CD4-positive, alpha-beta T cell (primary cell): ENCODE measurements at regions not wholly inside any gene's neighbourhood (a gene's known extent, or its start where the extent isn't known, plus 50 kb on each side); places are given as distances from the start of the nearest gene placed in this dataset.

ENCODE experiments used
- ATAC-seq: fragments of 200-7000 bp; cut with Tn5 transposase; one replicate; pipeline ENCODE4 v1.10.0; 2022; ENCODE audit warnings: mild to moderate bottlenecking; ENCODE audit not compliant: poor library complexity
- CTCF ChIA-PET: fragments of 350-600 bp; sonication (Branson Sonifier 250); formaldehyde crosslinking; loops from one replicate; lab custom pipeline; 2021; ENCODE audit warnings: antibody characterized with exemption, inconsistent platforms; lab: Charles Lee
- POLR2A ChIA-PET: fragments of 350-600 bp; sonication (Branson Sonifier 250); formaldehyde crosslinking; loops from one replicate; lab custom pipeline; 2021; ENCODE audit warnings: antibody characterized with exemption, inconsistent platforms; lab: Charles Lee
- DNase-seq, 14 experiments: peaks; one replicate each; pipeline ENCODE4 v3.0.0-alpha.2; 2013 to 2020; ENCODE audit warnings: mixed read lengths in 2 of 14
- H3K27ac ChIP-seq, 2 donors: one replicate each; pipeline versions ENCODE4 v1.5.1 to v1.7.0; 2013; ENCODE audit warnings: low read length in 2 of 2, low read depth in 1 of 2, mild to moderate bottlenecking in 1 of 2
- H3K27me3 ChIP-seq, 2 experiments: 1 replicate in 1 of 2; 2 replicates in 1 of 2; pipeline versions ENCODE4 v1.6.1 to v1.7.0; 2013; ENCODE audit warnings: low read length in 2 of 2, control low read depth in 1 of 2, mild to moderate bottlenecking in 1 of 2, moderate library complexity in 1 of 2; ENCODE audit not compliant: insufficient read depth in 2 of 2, control insufficient read depth in 1 of 2
- H3K36me3 ChIP-seq: one replicate; pipeline ENCODE4 v1.6.1; 2013; ENCODE audit warnings: low read length, control low read depth; ENCODE audit not compliant: insufficient read depth
- H3K4me1 ChIP-seq: one replicate; pipeline ENCODE4 v1.6.1; 2013; ENCODE audit warnings: low read length, control low read depth; ENCODE audit not compliant: insufficient read depth
- H3K4me3 ChIP-seq: one replicate; pipeline ENCODE4 v1.5.1; 2013; ENCODE audit warnings: mild to moderate bottlenecking, low read length, moderate library complexity
- H3K9me3 ChIP-seq, 2 experiments: 1 replicate in 1 of 2; 2 replicates in 1 of 2; pipeline versions ENCODE4 v1.6.1 to v1.7.0; 2013; ENCODE audit warnings: low read length in 2 of 2, mild to moderate bottlenecking in 2 of 2, control low read depth in 1 of 2, moderate library complexity in 1 of 2; ENCODE audit not compliant: control insufficient read depth in 1 of 2, insufficient read depth in 1 of 2
- H3K27ac Mint-ChIP-seq: one replicate; pipeline ENCODE4 v1.8.0; 2020; ENCODE audit warnings: mixed read lengths
- H3K27me3 Mint-ChIP-seq: one replicate; pipeline ENCODE4 v1.8.0; 2021; ENCODE audit warnings: mixed read lengths
- H3K36me3 Mint-ChIP-seq: one replicate; pipeline ENCODE4 v1.8.0; 2021; ENCODE audit warnings: low read depth, mixed read lengths
- H3K4me1 Mint-ChIP-seq: one replicate; pipeline ENCODE4 v1.8.0; 2021; ENCODE audit warnings: low read depth, mixed read lengths
- H3K4me3 Mint-ChIP-seq: one replicate; pipeline ENCODE4 v1.8.0; 2020; ENCODE audit warnings: mild to moderate bottlenecking, mixed read lengths
- H3K9me3 Mint-ChIP-seq: one replicate; pipeline ENCODE4 v1.8.0; 2020; ENCODE audit warnings: mixed read lengths
- CTCF ChIP-seq: fragments of 200-600 bp; IDR thresholded peaks from one replicate; pipeline ENCODE4 v1.8.0; 2022; ENCODE audit warnings: antibody characterized with exemption, mild to moderate bottlenecking
- intact Hi-C, 2 experiments: fragments of 100-400 bp; cut with DNase I in 1 of 2; cut with micrococcal nuclease in 1 of 2; formaldehyde crosslinking; loops; one replicate each; pipeline versions ENCODE4 v1.15.1 to v1.9.0; 2023 to 2025; cut with DNase I, micrococcal nuclease

GRCh38 chr1:73009938-73010337, 727.6 kb upstream of the NEGR1 start:
- H3K27me3 ChIP-seq, result no peaks in the 10 kb centered on the region
- Mint-ChIP-seq H3K27ac (no peak overlapping the region), H3K9me3 (peaks cover 10% of the 10 kb centered on the region), H3K36me3 (no peaks in the 10 kb centered on the region), H3K4me3 (no peak overlapping the region), H3K4me1 (no peaks in the 10 kb centered on the region), H3K27me3 (no peaks in the 10 kb centered on the region)
- no peaks in the 10 kb centered on the region for H3K36me3 ChIP-seq
- H3K4me3 ChIP-seq, result no peak overlapping the region
- CTCF ChIA-PET, result no interaction called here
- no peak overlapping the region for H3K27ac ChIP-seq
- peaks cover 0 to 6% of the 10 kb centered on the region in 2 experiments for H3K9me3 ChIP-seq
- no peaks in the 10 kb centered on the region for H3K4me1 ChIP-seq
- no peak for DNase-seq
- intact Hi-C loops, result no loop called here
- no peak for ATAC-seq
- POLR2A ChIA-PET, result no interaction called here
- no peak for TF ChIP-seq CTCF

- Histone ChIP-seq H3K36me3 (no peaks in the 10 kb centered on the region), H3K27ac (no peak overlapping the region), H3K4me3 (no peak overlapping the region), H3K9me3 (peaks cover 0 to 6% of the 10 kb centered on the region in 2 experiments), H3K4me1 (no peaks in the 10 kb centered on the region), H3K27me3 (no peaks in the 10 kb centered on the region)
- CTCF ChIA-PET, result no interaction called here
- Mint-ChIP-seq H3K36me3 (no peaks in the 10 kb centered on the region), H3K4me1 (no peaks in the 10 kb centered on the region), H3K4me3 (no peak overlapping the region), H3K27ac (no peak overlapping the region), H3K27me3 (no peaks in the 10 kb centered on the region), H3K9me3 (peaks cover 10% of the 10 kb centered on the region)
- no peak for TF ChIP-seq CTCF
- intact Hi-C loops, result no loop called here
- POLR2A ChIA-PET, result no interaction called here
- no peak for DNase-seq
- ATAC-seq, result no peak
Measured at GRCh38 chr1:73009311-73009710, 727.0 kb upstream of the NEGR1 start.

GRCh38 chr1:72997624-72998023, 715.3 kb upstream of the NEGR1 start:
- H3K4me1 Mint-ChIP-seq, result no peaks in the 10 kb centered on the region
- intact Hi-C loops, result no loop called here

More at GRCh38 chr1:72997624-72998023, 715.3 kb upstream of the NEGR1 start:
- Histone ChIP-seq H3K4me3 (no peak overlapping the region), H3K27me3 (no peaks in the 10 kb centered on the region), H3K9me3 (no peaks in the 10 kb centered on the region), H3K4me1 (no peaks in the 10 kb centered on the region), H3K27ac (no peak overlapping the region), H3K36me3 (no peaks in the 10 kb centered on the region)
- POLR2A ChIA-PET, result no interaction called here
- Mint-ChIP-seq H3K27ac (no peak overlapping the region), H3K27me3 (no peaks in the 10 kb centered on the region), H3K9me3 (peaks cover 2% of the 10 kb centered on the region), H3K36me3 (no peaks in the 10 kb centered on the region), H3K4me3 (no peak overlapping the region)
- CTCF ChIA-PET, result interaction anchor here (0.5 kb wide), 1 partner anchor 75 kb away, joined by 3 read pairs; no protein-coding TSS in a partner anchor
- DNase-seq (no peak), ATAC-seq (no peak)
- TF ChIP-seq CTCF, result no peak
